ENCODE measurements at regions not wholly inside any gene's neighbourhood (a gene's known extent, or its start where the extent isn't known, plus 50 kb on each side); places are given as distances from the start of the nearest gene placed in this dataset.

- no peak for DNase-seq (ENCODE audit: low read depth)
Observed at GRCh38 chr4:1476140-1476513, 69.9 kb upstream of the NKX1-1 start.

GRCh38 chr4:1475277-1476139 is 69.3 kb upstream of the NKX1-1 start:
- DNase-seq (ENCODE audit: low read depth): no peak

GRCh38 chr4:1474126-1475090 is 68.2 kb upstream of the NKX1-1 start:
- DNase-seq (ENCODE audit: low read depth): no peak

- no peak for DNase-seq (ENCODE audit: low read depth)
Observed at GRCh38 chr4:1473718-1474117, 67.5 kb upstream of the NKX1-1 start.

GRCh38 chr4:1472911-1473518 is 66.8 kb upstream of the NKX1-1 start:
- DNase-seq (ENCODE audit: low read depth): no peak

GRCh38 chr4:1472148-1472797 is 66.0 kb upstream of the NKX1-1 start:
- DNase-seq (ENCODE audit: low read depth): no peak

GRCh38 chr4:1471443-1472147 is 65.4 kb upstream of the NKX1-1 start:
- DNase-seq (ENCODE audit: low read depth): no peak

- DNase-seq (ENCODE audit: low read depth): no peak
Observed at GRCh38 chr4:1470816-1471442, 64.7 kb upstream of the NKX1-1 start.

GRCh38 chr4:1470393-1470670 is 64.1 kb upstream of the NKX1-1 start:
- DNase-seq (ENCODE audit: low read depth): no peak

- no peak for DNase-seq (ENCODE audit: low read depth)
Observed at GRCh38 chr4:1469607-1470392, 63.6 kb upstream of the NKX1-1 start.

GRCh38 chr4:1469043-1469442 is 62.8 kb upstream of the NKX1-1 start:
- DNase-seq (ENCODE audit: low read depth): no peak

- DNase-seq (ENCODE audit: low read depth): no peak
Observed at GRCh38 chr4:1467581-1468458, 61.6 kb upstream of the NKX1-1 start.

- DNase-seq (ENCODE audit: low read depth): no peak
Observed at GRCh38 chr4:1466863-1467165, 60.6 kb upstream of the NKX1-1 start.

GRCh38 chr4:1466034-1466862 is 60.0 kb upstream of the NKX1-1 start:
- DNase-seq (ENCODE audit: low read depth): no peak

- DNase-seq (ENCODE audit: low read depth): no peak
Observed at GRCh38 chr4:1465173-1466033, 59.2 kb upstream of the NKX1-1 start.

GRCh38 chr4:1464581-1465171 is 58.4 kb upstream of the NKX1-1 start:
- DNase-seq (ENCODE audit: low read depth): no peak

- no peak for DNase-seq (ENCODE audit: low read depth)
Observed at GRCh38 chr4:1463927-1464540, 57.8 kb upstream of the NKX1-1 start.
